Thyroid gland (tissue), 4 donors: ENCODE measurements at regions not wholly inside any gene's neighbourhood (a gene's known extent, or its start where the extent isn't known, plus 50 kb on each side); places are given as distances from the start of the nearest gene placed in this dataset.

Experiments used
- POLR2A ChIP-seq, 2 donors: fragments of 450-650 bp; IDR thresholded peaks; one replicate each; pipeline ENCODE4 v1.6.1; 2017; ENCODE audit warnings: antibody characterized with exemption in 2 of 2, mild to moderate bottlenecking in 2 of 2, moderate library complexity in 1 of 2
- TF ChIP-seq, protein P1 (sequence below), 6 experiments: fragments of 200-600 bp in 3 of 6; fragments of 450-650 bp in 3 of 6; sonication (generic) in 3 of 6; IDR thresholded peaks; one replicate each; pipeline ENCODE4 v1.5.1; 2016 to 2019; ENCODE audit warnings: antibody characterized with exemption in 6 of 6, mild to moderate bottlenecking in 2 of 6, inconsistent platforms in 1 of 6, moderate library complexity in 1 of 6

DNA sequence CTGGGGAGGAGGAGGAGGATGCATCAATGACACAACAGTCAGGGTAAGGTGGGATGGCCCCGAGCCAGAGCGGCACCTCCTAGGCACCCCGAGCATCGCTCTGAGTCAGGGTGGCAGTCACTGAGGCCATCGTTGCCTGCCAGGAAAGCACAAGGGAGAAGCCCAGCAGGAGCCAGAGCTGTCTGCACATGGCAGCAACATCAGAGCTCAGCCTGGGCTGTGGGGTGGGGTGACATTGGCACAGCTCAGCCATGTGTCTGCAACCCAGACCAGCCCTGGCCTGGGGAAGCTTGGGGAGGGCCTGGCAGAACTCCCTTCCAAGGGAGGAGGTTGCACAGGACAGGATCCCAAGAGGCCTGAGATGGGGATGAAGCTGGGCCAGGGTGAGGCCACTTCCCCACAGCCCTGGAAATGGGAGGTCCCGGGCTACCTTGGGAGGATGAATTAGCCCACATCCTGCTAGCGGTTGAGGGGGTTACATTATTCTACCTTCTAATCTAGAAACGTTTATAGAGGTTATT, 255.6 kb downstream of the MAFB start:
- TF ChIP-seq, protein P1, sequence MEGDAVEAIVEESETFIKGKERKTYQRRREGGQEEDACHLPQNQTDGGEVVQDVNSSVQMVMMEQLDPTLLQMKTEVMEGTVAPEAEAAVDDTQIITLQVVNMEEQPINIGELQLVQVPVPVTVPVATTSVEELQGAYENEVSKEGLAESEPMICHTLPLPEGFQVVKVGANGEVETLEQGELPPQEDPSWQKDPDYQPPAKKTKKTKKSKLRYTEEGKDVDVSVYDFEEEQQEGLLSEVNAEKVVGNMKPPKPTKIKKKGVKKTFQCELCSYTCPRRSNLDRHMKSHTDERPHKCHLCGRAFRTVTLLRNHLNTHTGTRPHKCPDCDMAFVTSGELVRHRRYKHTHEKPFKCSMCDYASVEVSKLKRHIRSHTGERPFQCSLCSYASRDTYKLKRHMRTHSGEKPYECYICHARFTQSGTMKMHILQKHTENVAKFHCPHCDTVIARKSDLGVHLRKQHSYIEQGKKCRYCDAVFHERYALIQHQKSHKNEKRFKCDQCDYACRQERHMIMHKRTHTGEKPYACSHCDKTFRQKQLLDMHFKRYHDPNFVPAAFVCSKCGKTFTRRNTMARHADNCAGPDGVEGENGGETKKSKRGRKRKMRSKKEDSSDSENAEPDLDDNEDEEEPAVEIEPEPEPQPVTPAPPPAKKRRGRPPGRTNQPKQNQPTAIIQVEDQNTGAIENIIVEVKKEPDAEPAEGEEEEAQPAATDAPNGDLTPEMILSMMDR (IDR thresholded peaks at IDR 0.05): no peak
- TF ChIP-seq POLR2A (IDR thresholded peaks at IDR 0.05): no peak
